ENCODE measurements at regions not wholly inside any gene's neighbourhood (a gene's known extent, or its start where the extent isn't known, plus 50 kb on each side); places are given as distances from the start of the nearest gene placed in this dataset.

DNA sequence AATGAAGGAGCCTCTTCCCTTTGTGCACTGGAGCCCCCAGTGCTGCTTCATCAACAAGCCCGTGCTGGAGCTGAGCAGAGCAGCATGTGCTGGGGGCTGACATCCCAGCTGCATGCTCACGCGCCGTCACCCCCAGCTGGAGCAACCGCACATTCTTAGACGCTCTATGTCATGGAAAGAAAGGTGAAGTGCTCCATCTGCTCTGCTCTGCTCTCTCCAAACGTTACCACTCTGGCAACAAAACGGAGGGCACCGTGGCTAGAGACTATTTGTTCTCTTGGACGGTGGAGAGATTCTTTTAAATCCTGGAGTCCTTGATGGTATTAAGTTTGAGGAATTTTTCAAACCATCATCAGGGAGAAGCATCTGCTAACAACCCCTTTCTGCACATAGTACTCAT is 208.4 kb downstream of the C12orf75 start (continued):
- TF ChIP-seq NPAS2 (CRISPR knock-in tag; IDR thresholded peaks at IDR 0.05; ENCODE audit: borderline replicate concordance): no peak
- no peak for TF ChIP-seq ZNF737 (CRISPR knock-in tag; IDR thresholded peaks at IDR 0.05; ENCODE audit: borderline replicate concordance)
- TF ChIP-seq RFX5 (IDR thresholded peaks at IDR 0.05; ENCODE audit: low read depth, low read length): no peak
- TF ChIP-seq HNRNPL (IDR thresholded peaks at IDR 0.05; ENCODE audit: low read depth, low read length): no peak

DNA sequence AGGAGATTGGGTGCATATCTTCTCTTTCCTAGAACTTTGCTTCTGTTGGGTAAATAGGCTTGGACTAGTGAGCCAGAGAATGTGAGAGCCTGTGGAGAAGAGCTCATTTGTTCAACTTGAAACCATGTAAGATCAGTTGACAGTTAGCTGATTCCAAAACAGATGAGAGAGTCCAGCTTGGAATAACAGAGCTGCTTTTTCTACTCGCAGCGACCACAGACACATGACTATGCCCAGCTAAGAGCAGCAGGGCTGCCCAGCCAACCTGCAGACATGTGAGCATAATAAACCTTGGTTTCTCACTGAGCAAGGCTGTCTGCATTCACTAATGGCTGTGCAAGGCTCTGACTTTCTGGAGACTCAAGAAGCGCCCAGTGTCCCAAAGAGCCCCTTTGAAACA is 209.2 kb downstream of the C12orf75 start:
- BruUV-seq (replicated peaks): no TSS peak
- ATAC-seq (no peak), FAIRE-seq (no peak), DNase-seq (ENCODE audit: low spot score) (no peak)
- CTCF ChIA-PET (ENCODE audit: low intra/inter-chr PET ratio, low total read pairs): no interaction called here
- H3K4me3 ChIP-seq (replicated peaks in 1 of 3; ENCODE audit: insufficient read depth in 1 of 3, low read depth in 2 of 3, low read length in 3 of 3): no peak overlapping the region
- no peaks in the 10 kb centered on the region for H3K36me3 ChIP-seq (replicated peaks in 1 of 2; ENCODE audit: control insufficient read depth in 1 of 2, insufficient read depth in 2 of 2, low read length in 2 of 2)
- no peak overlapping the region for H3K4me2 ChIP-seq (ENCODE audit: low read depth, low read length)
- intact Hi-C loops (cut with micrococcal nuclease; ENCODE audit: unreplicated experiment): no loop called here
- H3K4me1 ChIP-seq (ENCODE audit: insufficient read depth, low read length): no peaks in the 10 kb centered on the region
- H2AFZ ChIP-seq (ENCODE audit: low read length): no peak overlapping the region
- H3K9me3 ChIP-seq (ENCODE audit: low read length): peaks cover 6% of the 10 kb centered on the region
- POLR2A ChIA-PET: no interaction called here
- H3K27ac ChIP-seq (ENCODE audit: extremely low read length, insufficient read depth, low read length): no peak overlapping the region
- 5% methylated on average over 3 of the region's 3 CpGs for WGBS (ENCODE audit: low lambda C conversion rate)
- no peak overlapping the region for H3K9ac ChIP-seq (ENCODE audit: insufficient read depth, low read depth, low read length)
- H4K20me1 ChIP-seq (ENCODE audit: insufficient read depth, low read length): no peaks in the 10 kb centered on the region
- in situ Hi-C loops (cut with HindIII; ENCODE audit: extremely low pct_ligation_motif_present, low pct_unique_long_range_greater_than_20kb): no loop called here
- no peak for TF ChIP-seq DNMT3B (CRISPR knock-in tag; conservative IDR thresholded peaks at IDR 0.05)
- no peak for TF ChIP-seq WIZ (CRISPR knock-in tag; IDR thresholded peaks at IDR 0.05)
- no peak for TF ChIP-seq ZNF367 (CRISPR knock-in tag; IDR thresholded peaks at IDR 0.05; ENCODE audit: borderline replicate concordance)
- no peak for TF ChIP-seq PPARG (CRISPR knock-in tag; conservative IDR thresholded peaks at IDR 0.05)
- no peak for TF ChIP-seq ZNF274 (CRISPR knock-in tag; IDR thresholded peaks at IDR 0.05)
- no peaks in the 10 kb centered on the region for H3K27me3 ChIP-seq (ENCODE audit: control insufficient read depth in 1 of 2, insufficient read depth in 2 of 2, low read length in 2 of 2)
- no peaks in the 10 kb centered on the region for H3K79me2 ChIP-seq (ENCODE audit: insufficient read depth, low read length)

DNA sequence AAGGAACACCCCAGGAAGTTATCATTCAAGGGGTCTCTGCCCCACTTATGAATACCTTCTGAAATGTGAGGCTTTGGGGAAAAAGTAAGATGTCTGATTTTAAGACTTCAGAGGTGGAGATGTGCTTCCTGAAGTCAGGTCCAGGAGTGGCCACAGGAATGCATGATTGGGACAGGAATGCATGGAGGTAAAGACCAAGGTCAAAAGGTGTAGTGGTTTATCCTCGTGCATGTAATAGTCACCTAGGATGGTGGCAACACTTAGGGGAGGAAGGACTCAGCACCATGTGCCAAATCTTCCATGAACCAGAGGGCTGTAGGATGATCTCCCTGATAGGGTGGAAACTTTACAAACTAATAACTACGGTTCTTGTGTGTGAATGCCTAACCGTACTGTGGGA is 217.3 kb downstream of the C12orf75 start:
- intact Hi-C loops (cut with micrococcal nuclease; ENCODE audit: unreplicated experiment): no loop called here
- no peaks in the 10 kb centered on the region for H3K9me3 ChIP-seq (ENCODE audit: low read length)
- no peak for ATAC-seq
- in situ Hi-C loops (cut with HindIII; ENCODE audit: extremely low pct_ligation_motif_present, low pct_unique_long_range_greater_than_20kb): no loop called here
- POLR2A ChIA-PET: no interaction called here
- H2AFZ ChIP-seq (ENCODE audit: low read length): no peak overlapping the region
- H3K36me3 ChIP-seq (replicated peaks in 1 of 2; ENCODE audit: control insufficient read depth in 1 of 2, insufficient read depth in 2 of 2, low read length in 2 of 2): no peaks in the 10 kb centered on the region
- WGBS (ENCODE audit: low lambda C conversion rate): 3% methylated on average over 3 of the region's 3 CpGs
- no peak overlapping the region for H3K9ac ChIP-seq (ENCODE audit: insufficient read depth, low read depth, low read length)
- CTCF ChIA-PET (ENCODE audit: low intra/inter-chr PET ratio, low total read pairs): no interaction called here
- no peaks in the 10 kb centered on the region for H4K20me1 ChIP-seq (ENCODE audit: insufficient read depth, low read length)
- H3K4me3 ChIP-seq (replicated peaks in 1 of 3; ENCODE audit: insufficient read depth in 1 of 3, low read depth in 2 of 3, low read length in 3 of 3): no peak overlapping the region
- no TSS peak for BruUV-seq (replicated peaks)
- H3K4me2 ChIP-seq (ENCODE audit: low read depth, low read length): no peak overlapping the region
- H3K4me1 ChIP-seq (ENCODE audit: insufficient read depth, low read length): no peaks in the 10 kb centered on the region
- no peaks in the 10 kb centered on the region for H3K27me3 ChIP-seq (ENCODE audit: control insufficient read depth in 1 of 2, insufficient read depth in 2 of 2, low read length in 2 of 2)
- no peaks in the 10 kb centered on the region for H3K79me2 ChIP-seq (ENCODE audit: insufficient read depth, low read length)
- FAIRE-seq: no peak
- no peak overlapping the region for H3K27ac ChIP-seq (ENCODE audit: extremely low read length, insufficient read depth, low read length)
- DNase-seq (ENCODE audit: low spot score): no peak
- TF ChIP-seq, protein P1, sequence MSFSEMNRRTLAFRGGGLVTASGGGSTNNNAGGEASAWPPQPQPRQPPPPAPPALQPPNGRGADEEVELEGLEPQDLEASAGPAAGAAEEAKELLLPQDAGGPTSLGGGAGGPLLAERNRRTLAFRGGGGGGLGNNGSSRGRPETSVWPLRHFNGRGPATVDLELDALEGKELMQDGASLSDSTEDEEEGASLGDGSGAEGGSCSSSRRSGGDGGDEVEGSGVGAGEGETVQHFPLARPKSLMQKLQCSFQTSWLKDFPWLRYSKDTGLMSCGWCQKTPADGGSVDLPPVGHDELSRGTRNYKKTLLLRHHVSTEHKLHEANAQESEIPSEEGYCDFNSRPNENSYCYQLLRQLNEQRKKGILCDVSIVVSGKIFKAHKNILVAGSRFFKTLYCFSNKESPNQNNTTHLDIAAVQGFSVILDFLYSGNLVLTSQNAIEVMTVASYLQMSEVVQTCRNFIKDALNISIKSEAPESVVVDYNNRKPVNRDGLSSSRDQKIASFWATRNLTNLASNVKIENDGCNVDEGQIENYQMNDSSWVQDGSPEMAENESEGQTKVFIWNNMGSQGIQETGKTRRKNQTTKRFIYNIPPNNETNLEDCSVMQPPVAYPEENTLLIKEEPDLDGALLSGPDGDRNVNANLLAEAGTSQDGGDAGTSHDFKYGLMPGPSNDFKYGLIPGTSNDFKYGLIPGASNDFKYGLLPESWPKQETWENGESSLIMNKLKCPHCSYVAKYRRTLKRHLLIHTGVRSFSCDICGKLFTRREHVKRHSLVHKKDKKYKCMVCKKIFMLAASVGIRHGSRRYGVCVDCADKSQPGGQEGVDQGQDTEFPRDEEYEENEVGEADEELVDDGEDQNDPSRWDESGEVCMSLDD (CRISPR knock-in tag; IDR thresholded peaks at IDR 0.05; ENCODE audit: borderline replicate concordance): no peak
- TF ChIP-seq, protein P2, sequence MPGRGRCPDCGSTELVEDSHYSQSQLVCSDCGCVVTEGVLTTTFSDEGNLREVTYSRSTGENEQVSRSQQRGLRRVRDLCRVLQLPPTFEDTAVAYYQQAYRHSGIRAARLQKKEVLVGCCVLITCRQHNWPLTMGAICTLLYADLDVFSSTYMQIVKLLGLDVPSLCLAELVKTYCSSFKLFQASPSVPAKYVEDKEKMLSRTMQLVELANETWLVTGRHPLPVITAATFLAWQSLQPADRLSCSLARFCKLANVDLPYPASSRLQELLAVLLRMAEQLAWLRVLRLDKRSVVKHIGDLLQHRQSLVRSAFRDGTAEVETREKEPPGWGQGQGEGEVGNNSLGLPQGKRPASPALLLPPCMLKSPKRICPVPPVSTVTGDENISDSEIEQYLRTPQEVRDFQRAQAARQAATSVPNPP (CRISPR knock-in tag; IDR thresholded peaks at IDR 0.05): no peak
- TF ChIP-seq ASH2L (IDR thresholded peaks at IDR 0.05; ENCODE audit: insufficient read length, low read depth, low read length) (no peak), FOXM1 (CRISPR knock-in tag; IDR thresholded peaks at IDR 0.05) (no peak)
- TF ChIP-seq, protein P3, sequence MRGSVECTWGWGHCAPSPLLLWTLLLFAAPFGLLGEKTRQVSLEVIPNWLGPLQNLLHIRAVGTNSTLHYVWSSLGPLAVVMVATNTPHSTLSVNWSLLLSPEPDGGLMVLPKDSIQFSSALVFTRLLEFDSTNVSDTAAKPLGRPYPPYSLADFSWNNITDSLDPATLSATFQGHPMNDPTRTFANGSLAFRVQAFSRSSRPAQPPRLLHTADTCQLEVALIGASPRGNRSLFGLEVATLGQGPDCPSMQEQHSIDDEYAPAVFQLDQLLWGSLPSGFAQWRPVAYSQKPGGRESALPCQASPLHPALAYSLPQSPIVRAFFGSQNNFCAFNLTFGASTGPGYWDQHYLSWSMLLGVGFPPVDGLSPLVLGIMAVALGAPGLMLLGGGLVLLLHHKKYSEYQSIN (CRISPR knock-in tag; IDR thresholded peaks at IDR 0.05; ENCODE audit: borderline replicate concordance): no peak
